HG03025 (cell line): ENCODE measurements at regions not wholly inside any gene's neighbourhood (a gene's known extent, or its start where the extent isn't known, plus 50 kb on each side); places are given as distances from the start of the nearest gene placed in this dataset.

Source experiments
- ATAC-seq: cut with Tn5 transposase; IDR thresholded peaks from one replicate; pipeline ENCODE4 v1.9.1; 2021; ENCODE audit warnings: mild to moderate bottlenecking, moderate library complexity; ENCODE audit not compliant: unreplicated experiment, low FRiP score

- no peak for ATAC-seq
Observed at GRCh38 chr10:44326474-44327030, 58.3 kb downstream of the CXCL12 start.

GRCh38 chr10:44325596-44326307 is 59.1 kb downstream of the CXCL12 start:
- ATAC-seq: no peak

- ATAC-seq: no peak
Observed at GRCh38 chr10:44325157-44325556, 59.7 kb downstream of the CXCL12 start.

- no peak for ATAC-seq
Observed at GRCh38 chr10:44323838-44324237, 61.1 kb downstream of the CXCL12 start.

- ATAC-seq: no peak
Observed at GRCh38 chr10:44322137-44322536, 62.8 kb downstream of the CXCL12 start.

GRCh38 chr10:44320756-44321155 is 64.1 kb downstream of the CXCL12 start:
- ATAC-seq: no peak

- no peak for ATAC-seq
Observed at GRCh38 chr10:44317856-44318255, 67.0 kb downstream of the CXCL12 start.

GRCh38 chr10:44316922-44317215 is 68.0 kb downstream of the CXCL12 start:
- no peak for ATAC-seq

- ATAC-seq: no peak
Observed at GRCh38 chr10:44316187-44316921, 68.5 kb downstream of the CXCL12 start.

GRCh38 chr10:44314802-44315460 is 70.0 kb downstream of the CXCL12 start:
- ATAC-seq: no peak

- no peak for ATAC-seq
Observed at GRCh38 chr10:44313761-44314165, 71.1 kb downstream of the CXCL12 start.

GRCh38 chr10:44312401-44312800 is 72.5 kb downstream of the CXCL12 start:
- no peak for ATAC-seq

GRCh38 chr10:44311563-44312051 is 73.3 kb downstream of the CXCL12 start:
- no peak for ATAC-seq

GRCh38 chr10:44310762-44311562 is 73.9 kb downstream of the CXCL12 start:
- ATAC-seq: peak; percentile 90

- no peak for ATAC-seq
Observed at GRCh38 chr10:44309939-44310761, 74.7 kb downstream of the CXCL12 start.

GRCh38 chr10:44309361-44309760 is 75.5 kb downstream of the CXCL12 start:
- ATAC-seq: no peak

GRCh38 chr10:44308935-44309334 is 76.0 kb downstream of the CXCL12 start:
- no peak for ATAC-seq

GRCh38 chr10:44307691-44308090 is 77.2 kb downstream of the CXCL12 start:
- no peak for ATAC-seq

GRCh38 chr10:44306762-44307161 is 78.1 kb downstream of the CXCL12 start:
- ATAC-seq: no peak
